ENCODE measurements at regions not wholly inside any gene's neighbourhood (a gene's known extent, or its start where the extent isn't known, plus 50 kb on each side); places are given as distances from the start of the nearest gene placed in this dataset.
"Not testable (repeated sequence)": the region's sequence is repeated elsewhere in the genome, so short reads cannot be mapped to it uniquely, and the experiment has no call there.

DNA sequence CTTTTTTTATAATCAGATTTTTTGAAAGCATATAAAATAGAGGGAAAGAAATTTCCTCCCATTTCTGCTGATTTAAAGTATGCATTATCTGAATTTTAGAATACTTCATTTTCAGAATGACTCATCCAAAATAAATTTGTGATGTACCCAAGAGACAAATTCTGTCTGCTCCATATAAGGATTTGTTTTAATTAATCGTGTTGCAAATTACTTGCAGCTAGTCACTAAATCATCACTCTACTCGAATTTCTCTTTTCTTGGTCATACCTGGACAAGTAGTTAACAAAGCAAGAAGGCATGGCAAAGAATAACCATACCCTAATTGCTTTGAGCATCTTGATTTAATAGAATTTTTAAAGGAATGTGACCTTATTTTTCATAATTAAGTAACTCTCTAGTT is 284.1 kb upstream of the GRAMD2B start:
- DNase-seq, result no peak

DNA sequence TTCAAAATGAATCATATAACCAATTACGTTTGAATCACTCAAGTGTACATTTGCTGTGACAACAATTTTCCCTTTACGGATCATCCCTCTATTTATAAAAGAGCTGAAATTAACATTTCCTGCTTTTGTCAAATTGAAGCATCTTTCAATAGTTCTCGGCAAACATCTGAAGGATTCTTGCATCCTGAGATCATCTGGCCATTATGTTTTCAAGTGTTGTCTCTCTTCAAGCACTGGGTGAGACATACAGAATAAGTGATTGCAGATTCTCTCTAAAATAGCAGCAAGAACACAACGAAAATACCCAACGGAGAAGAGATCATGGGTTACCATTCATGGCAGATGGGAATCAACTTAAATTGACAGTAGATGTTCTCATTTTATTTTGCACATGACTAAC is 283.4 kb upstream of the GRAMD2B start:
- DNase-seq, result no peak

DNA sequence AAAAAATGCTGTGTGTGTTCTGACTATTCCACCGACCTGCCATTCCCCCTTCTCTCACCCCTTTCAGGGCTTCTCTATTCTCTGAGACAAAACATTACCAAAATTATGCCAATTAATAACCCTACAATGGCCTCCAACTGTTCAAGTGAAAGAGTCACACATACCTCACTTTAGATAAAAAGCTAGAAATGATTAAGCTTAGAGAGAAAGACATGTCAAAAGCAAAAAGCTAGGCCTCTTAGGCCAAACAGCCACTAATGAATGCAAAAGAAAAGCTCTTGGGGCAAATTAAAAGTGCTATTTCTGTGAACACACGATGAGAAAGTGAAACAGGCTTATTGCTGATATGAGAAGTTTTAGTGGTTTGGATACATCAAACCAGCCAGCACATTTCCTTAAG is 279.6 kb upstream of the GRAMD2B start:
- DNase-seq, result no peak

DNA sequence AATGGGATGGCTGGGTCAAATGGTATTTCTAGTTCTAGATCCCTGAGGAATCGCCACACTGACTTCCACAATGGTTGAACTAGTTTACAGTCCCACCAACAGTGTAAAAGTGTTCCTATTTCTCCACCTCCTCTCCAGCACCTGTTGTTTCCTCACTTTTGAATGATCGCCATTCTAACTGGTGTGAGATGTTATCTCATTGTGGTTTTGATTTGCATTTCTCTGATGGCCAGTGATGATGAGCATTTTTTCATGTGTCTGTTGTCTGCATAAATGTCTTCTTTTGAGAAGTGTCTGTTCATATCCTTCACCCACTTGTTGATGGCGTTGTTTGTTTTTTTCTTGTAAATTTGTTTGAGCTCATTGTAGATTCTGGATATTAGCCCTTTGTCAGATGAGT is 272.9 kb upstream of the GRAMD2B start:
- DNase-seq, result not testable (repeated sequence)

DNA sequence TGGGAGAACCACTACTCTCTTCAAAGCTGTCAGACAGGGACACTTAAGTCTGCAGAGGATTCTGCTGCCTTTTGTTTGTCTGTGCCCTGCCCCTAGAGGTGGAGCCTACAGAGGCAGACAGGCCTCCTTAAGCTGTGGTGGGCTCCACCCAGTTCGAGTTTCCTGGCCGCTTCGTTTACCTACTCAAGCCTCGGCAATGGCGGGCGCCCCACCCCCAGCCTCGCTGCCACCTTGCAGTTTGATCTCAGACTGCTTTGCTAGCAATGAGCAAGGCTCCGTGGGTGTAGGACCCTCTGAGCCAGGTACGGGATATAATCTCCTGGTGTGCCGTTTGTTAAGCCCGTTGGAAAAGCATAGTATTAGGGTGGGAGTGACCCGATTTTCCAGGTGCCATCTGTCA is 267.9 kb upstream of the GRAMD2B start:
- DNase-seq, result not testable (repeated sequence)

DNA sequence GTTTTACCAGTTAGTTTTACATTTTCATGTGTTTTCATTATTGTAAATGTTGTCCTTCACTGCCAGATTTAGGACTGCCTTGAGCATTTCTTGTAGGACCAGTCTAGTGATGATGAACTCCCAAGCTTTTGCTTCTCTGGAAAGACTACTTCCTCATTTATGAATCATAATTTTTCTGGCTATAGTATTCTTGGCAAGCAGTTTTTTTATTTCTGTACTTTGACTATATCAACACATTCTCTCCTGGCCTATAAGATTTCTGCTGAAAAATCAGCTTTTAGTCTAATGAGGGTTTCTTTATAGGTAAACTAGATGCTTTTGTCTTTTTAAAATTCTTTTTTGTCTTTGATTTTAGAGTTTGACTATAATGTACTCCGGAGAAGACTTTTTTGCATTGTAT is 256.8 kb upstream of the GRAMD2B start:
- DNase-seq, result no peak

DNA sequence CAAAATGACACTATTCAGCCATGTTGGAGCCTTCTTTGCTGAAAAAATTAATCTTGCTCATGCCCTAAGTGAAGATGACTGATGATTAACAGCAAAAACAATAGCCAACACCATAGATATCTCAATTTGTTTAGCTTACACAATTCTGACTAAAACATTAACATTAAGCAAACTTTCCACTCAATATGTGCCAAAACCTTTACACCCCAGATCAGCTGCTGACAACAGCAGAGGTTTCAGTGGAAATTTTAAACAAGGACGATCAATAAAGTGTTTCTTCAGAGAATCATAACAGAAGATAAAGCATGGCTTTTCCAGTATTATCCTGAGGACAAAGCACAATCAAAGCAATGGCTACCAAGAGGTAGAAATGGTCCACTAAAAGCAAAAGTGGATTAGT is 254.4 kb upstream of the GRAMD2B start:
- no peak for DNase-seq

DNA sequence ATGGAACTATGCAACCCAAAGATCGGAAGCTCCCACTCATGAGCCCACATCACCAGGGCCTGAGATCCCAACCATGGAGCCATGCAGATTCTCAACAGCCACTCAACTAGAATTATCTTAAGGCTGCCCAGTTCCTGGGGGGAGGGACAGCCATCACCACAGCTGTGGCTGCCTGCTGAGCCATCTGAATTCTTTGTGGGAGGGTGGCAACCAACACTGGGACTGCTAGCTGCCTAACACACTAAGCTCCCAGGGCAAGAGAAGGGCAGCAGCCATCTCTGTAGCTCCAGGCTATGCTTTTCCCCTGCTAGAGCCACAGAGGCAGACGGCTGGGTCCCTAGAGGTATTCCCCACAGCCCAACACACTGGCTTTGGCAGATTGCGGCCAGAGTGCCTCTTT is 251.3 kb upstream of the GRAMD2B start:
- DNase-seq, result no peak

DNA sequence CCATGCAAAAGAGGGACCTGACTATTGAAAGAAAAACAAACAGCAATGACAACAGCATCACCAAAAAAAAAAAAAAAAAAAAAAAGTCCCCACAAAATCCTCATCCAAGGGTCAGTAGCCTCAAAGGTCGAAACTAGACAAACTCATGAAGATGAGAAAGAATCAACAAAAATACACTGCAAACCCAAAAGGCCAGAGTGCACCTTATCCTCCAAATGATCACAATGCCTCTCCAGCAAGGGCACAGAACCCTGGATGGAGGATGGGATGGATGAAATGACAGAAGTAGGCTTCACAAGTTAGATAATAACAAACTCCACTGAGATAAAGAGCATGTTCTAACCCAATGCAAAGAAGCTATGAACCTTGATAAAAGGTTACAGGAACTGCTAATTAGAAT is 250.4 kb upstream of the GRAMD2B start:
- DNase-seq, result no peak

DNA sequence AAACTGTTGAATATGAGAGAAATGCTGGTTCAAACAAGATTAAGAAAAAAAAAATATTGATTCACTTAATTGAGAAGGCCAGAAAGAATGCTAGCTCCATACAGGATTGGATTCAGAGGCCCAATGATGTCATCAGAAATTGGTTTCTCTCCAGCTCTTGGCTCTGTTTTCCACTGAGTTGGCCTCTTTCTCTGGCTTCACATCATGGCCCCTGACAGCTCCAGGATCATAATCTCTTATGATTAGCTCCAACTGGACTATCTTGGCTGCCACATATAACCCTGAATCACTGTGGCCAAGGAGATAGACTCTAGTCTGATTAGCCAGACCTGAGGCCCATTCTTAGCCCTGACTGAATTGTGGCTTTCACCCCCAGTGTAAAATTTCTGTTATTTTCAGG is 244.7 kb upstream of the GRAMD2B start:
- no peak for DNase-seq

DNA sequence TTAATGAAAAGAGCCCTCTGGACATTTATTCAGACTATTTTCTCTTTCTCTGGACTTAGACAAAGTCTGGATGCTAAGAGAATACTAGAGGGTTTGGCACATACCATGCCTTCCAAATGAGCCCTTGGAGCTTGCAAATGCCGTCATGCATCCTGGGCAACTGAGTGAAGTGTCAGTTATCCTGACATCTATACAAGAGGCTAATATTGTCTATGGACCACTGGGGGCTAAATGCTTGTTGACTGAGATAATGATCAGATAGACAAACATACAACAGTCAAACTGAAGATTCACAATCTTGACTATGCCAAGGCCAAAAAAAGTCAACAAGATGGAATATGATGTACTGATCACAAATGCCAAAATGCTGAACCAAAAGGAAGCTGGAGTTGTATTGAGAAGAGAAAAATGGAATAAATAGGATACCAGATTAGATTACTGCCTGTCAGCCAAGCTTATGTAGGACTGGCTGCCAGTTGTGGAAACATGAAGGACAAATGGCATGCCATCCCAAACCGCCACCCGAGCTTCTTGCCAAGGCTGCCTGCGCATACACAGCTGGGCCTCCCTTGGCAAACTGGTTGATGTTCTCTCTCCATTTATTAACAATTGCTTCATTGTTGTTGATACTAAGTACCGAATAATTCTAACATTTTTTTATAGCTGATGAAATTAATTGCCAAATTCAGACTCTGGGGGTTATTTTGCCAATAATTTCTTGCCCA is 240.1 kb upstream of the GRAMD2B start:
- no peak for DNase-seq

DNA sequence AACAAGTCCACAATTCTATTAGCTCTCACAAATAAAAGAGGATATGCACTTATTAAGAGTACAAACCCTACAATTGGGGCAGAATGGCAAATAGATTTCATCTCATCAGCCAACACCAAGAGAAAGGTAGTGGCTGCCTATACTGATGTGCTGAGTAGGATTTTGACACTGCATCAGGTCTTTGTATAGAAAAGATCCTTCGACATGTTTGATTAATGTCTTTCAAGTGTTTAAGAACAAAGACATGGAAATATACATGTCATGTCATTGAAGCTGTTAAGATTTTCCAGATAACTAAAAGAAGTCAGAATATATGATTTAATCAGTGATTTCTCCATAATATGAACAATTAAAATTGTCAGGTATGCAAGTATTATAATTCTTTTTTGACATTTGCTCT is 238.7 kb upstream of the GRAMD2B start:
- no peak for DNase-seq

DNA sequence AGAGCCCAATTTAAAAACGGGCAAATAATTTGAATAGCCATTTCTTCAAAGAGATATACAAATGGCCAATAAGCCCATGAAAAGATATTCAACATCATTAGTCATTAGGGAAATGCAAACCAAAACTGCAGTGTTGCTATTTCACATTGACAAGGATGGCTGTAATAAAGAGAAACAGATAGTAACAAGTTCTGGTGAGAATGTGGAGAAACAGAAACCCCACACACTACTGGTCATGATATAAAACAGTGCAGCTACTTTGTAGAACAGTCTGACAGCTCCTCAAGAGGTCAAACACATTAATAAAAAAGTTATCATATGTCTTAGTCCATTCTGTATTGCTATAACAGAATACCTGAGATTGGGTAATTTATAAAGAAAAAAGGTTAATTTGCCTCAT is 237.0 kb upstream of the GRAMD2B start:
- no peak for DNase-seq

DNA sequence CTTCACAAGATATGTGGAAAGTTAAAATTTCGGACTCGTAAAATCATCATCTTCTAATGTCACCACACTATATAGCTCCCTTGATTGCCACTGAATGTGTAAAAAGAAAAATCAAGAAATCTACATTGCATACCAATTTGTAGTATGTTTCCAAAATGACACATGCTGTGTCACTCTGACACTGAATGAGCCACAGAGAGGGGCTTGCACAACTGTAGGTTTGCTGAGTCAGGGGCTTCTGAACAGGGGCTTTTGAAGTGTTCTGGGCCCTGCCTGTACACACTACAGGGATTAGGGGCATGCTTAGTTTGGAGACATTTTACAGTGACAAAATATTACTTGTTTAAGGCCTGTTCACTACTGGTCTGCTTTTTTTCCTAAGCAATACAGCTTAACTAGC is 234.4 kb upstream of the GRAMD2B start:
- no peak for DNase-seq

DNA sequence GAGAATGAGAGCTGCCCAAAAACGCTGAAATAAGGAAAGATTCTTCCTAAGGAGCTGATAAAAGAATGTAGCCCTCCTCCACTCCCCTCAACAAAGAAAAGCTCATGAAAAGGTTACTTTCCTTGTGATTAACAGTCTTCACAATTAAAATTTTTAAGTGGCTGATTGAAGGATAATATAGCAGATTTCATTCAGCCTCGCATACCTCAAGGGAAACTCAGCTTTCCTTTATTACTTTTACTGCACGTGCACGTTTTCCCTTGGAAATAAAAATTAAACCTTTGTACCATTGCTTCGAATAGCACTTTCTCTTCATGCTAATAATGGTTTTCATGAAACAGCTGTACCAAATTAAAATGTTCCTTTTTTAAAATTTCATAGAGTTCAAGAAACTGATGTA is 234.0 kb upstream of the GRAMD2B start:
- no peak for DNase-seq

DNA sequence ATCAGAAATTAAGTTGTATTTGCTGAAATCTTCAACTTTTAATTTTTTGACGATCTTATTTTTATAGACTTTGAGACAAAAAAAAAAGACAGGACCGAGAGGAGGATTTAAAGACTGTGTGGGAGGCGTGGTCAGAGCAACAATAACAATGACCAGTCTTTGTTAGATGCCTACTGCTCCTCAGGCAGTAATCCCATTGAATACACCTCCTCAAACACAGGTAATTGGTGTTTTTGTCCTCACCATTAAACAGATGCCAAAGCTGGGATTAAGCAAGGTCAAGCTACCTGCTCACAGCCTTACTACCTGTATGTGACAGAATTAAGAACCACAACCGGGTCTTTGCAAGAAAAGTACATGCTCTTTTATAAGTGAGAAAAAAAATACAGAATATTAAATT is 233.3 kb upstream of the GRAMD2B start:
- no peak for DNase-seq

DNA sequence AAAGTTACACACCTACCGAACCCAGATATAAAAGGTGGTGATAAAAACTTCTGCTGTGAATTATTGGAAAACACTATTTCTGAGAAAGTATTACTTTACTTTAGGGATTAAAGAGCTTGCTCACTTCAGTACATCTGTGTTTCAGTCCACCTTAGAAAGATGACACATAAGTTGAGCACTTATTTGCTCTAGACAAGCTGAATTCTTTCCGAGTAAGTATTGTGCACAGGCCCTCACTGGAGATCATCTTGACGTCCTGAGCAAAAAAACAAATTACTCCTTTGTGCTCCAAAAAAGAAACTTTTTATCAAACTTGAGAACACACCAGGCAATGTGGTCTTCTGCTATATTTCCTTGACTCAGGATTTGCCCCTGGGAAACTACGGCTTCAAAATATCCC is 231.0 kb upstream of the GRAMD2B start:
- DNase-seq, result no peak

DNA sequence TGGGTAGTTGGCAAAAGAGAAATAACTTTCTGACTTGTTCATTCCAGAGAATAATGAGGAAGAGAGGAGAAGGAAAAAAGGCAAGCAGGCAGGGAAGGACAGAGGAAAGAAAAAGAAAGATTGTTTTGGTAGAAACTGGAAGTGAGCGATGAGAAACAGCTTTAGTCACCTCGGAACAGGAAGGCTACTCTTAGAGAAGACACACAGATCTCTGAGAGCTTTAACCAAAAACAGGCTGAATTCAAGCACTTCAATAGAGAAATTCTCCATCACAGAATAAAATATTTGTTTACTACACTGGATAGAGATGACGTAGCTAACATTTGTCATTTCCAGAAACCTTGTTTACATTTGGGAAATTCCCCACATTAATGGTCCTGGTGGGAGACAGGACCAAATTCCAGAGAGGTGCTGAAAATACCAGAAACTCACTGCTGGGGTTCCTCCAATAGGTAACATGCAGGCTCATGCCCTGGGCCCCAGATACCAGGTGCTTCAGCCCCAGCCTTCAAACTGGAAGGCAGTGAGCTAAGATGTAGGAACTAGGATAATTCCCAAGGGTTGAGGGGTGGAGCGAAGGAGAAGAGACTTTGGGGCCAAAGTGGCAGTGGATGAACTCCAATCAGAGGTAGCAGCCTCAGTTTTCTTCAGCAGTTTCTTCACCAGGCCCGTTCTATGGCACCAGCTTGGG is 227.7 kb upstream of the GRAMD2B start:
- DNase-seq, result no peak

DNA sequence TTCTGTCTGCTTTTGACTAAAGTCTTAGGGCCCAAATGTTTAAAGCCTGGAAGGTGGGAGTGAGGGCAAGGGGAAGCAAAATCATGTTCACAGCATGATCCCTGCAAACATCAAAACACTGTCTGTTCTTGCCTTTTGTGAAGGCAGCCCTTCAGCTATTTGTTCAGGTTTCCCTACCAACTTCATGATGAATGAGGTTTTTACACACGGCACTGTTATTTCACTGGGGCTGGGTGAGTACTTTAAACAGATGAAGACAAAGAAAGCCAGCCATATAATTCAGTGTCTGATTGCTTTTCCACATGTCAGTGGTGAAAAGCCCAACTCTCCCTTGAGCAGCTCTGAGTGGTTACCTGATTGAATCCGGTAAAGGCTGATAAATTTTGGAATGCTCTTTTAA is 224.7 kb upstream of the GRAMD2B start:
- DNase-seq, result no peak

DNA sequence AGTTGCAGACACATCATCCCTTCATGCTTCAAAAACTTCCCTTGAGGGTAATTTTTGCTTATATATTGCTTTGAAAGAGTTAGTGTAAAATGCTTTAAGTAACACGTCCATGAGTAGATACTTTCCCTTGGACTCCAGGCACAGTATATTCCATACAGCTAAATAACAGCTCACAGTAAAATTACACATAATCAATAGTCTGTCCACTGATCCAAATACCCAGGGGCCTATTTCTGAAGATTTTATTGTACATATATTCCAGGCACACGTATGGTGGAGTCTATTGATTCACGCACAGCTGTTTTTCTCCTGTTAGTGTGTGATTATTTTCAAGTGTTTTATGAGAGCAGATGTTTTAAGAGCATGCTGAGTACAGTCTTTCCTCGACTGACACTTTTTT is 223.7 kb upstream of the GRAMD2B start:
- no peak for DNase-seq

DNA sequence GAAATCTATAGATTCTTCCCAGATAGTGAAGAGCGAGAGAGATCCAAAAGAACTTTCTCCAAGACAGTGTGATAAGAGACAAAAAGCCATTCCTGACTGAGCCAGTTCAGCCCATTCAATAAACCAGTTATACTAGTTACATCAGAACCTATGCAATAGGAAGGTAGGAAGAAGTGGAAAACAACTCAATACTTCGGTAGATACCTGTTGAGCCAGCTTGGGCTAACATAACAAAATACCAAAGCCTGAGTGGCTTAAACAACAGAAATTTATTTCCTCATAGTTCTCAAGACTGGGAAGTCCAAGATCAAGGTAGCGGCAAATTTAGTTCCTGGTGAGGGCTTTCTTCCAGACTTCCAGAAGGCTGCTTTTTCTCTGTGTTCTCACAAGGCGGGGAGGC is 214.5 kb upstream of the GRAMD2B start:
- no peak for DNase-seq

DNA sequence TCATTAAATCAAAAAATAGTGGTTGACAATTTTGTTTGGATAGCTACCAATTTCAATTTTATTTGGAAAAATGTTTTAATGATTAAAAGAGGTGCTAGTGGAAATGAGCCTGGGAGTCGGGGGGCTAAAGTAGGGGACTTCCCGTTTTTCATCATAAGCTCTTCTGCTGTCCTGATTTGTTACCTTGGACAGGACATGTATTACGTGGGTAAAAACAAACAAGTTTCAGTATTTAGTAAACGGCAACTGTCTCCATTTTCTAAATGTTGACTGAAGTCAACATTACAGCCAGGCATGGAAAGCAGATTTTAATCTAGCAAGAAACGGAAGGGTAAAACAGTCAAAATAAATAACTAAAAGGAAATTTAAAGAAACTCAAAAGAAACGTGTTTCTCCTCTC is 212.3 kb upstream of the GRAMD2B start:
- DNase-seq, result no peak

DNA sequence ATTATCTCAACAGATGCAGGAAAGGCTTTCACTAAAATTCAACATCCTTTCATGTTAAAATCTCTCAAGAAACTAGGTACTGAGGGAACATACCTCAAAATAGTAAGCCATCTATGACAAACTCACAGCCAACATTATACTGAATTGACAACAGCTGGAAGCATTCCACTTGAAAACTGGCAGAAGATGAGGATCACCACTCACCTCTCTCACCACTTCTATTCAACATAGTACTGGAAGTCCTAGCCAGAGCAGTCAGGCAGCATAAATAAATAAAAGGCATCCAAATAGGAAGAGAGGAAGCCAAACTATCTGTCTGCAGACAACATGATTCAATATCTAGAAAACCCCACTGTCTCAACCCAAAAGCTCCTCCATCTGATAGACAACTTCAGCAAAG is 203.6 kb upstream of the GRAMD2B start:
- DNase-seq, result no peak

DNA sequence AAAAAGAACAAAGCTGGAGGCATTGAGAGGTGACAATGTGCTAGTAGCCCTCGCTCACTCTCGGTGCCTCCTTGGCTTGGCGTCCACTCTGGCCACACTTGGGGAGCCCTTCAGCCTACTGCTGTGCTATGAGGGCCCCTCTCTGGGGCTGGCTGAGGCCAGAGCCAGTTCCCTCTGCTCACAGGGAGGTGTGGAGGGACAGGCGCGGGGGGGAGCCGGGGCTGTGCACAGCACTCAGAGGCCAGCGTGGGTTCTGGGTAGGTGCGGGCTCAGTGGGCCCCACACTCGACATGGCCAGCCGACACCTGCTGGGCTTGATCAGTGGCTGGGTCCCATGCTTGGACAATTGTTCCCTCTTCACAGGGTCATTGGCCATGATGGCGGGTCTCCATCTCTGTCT is 202.5 kb upstream of the GRAMD2B start:
- DNase-seq, result no peak

DNA sequence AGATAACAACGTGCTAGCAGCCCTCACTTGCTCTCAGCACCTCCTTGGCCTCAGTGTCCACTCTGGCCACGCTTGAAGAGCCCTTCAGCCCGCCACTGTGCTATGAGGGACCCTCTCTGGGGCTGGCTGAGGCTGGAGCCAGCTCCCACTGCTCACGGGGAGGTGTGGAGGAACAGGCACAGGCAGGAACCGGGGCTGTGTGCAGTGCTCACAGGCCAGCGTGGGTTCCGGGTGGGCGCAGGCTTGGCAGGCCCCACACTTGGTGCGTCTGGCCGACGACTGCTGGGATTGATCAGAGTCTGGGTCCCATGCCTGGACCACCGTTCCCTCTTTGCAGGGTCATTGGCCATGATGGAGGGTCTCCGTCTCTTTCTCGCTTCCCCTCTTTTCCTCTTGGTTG is 194.3 kb upstream of the GRAMD2B start:
- no peak for DNase-seq
